ENCODE measurements at regions not wholly inside any gene's neighbourhood (a gene's known extent, or its start where the extent isn't known, plus 50 kb on each side); places are given as distances from the start of the nearest gene placed in this dataset.

DNA sequence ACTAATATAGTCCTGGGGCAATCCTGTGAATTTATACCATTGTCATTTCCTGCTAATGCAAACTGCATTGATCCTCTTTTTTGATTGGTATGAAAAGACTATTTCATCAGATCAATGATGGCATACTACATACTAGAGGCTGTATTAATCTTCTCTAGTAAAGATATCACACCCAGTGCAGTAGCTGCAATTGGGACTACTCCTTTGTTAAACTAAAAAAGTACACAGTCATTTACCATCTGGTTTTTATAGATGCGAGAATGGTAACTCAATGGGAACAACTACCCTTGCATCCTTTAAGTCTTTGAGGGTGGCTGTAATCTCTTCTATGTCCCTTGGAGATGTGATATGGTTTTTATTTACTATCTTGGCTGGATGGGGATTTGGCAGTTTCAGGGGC lies 80.2 kb upstream of the STK38L start:
- Histone ChIP-seq H2BK12ac (ENCODE audit: insufficient read length, low read depth, low read length) (no peak overlapping the region), H4K91ac (ENCODE audit: insufficient read length, low read depth, low read length) (no peak overlapping the region), H3K23me2 (ENCODE audit: insufficient read length, low read depth, low read length, poor library complexity, severe bottlenecking) (no peaks in the 10 kb centered on the region), H3K9me3 (ENCODE audit: control insufficient read depth, low read depth, low read length) (no peaks in the 10 kb centered on the region), H3K27ac (ENCODE audit: insufficient read length, low read depth, low read length) (no peak overlapping the region), H3K79me2 (ENCODE audit: insufficient read depth, low read length) (no peaks in the 10 kb centered on the region), H3T11ph (ENCODE audit: low read length) (no peak overlapping the region), H3K79me1 (ENCODE audit: insufficient read depth, low read depth, low read length, poor library complexity, severe bottlenecking) (no peaks in the 10 kb centered on the region), H4K8ac (replicated peaks; ENCODE audit: insufficient read length, low read depth, low read length) (no peak overlapping the region), H3K14ac (ENCODE audit: insufficient read depth, low read length) (no peak overlapping the region), H2BK20ac (ENCODE audit: low read depth, low read length, poor library complexity, severe bottlenecking) (no peak overlapping the region), H3K4ac (ENCODE audit: low read depth, low read length) (no peak overlapping the region), H3K23ac (ENCODE audit: insufficient read length, low read depth, low read length) (no peak overlapping the region), H2AK5ac (ENCODE audit: insufficient read length, low read length) (no peak overlapping the region), H3K27me3 (ENCODE audit: insufficient read depth, low read length) (no peaks in the 10 kb centered on the region), H4K20me1 (ENCODE audit: control insufficient read depth, insufficient read depth, insufficient read length) (no peaks in the 10 kb centered on the region), H4K5ac (ENCODE audit: insufficient read length, low read depth, low read length) (no peak overlapping the region), H3K9ac (ENCODE audit: extremely low read depth, insufficient read length, low read length) (no peak overlapping the region), H3K18ac (ENCODE audit: insufficient read length, low read depth, low read length) (no peak overlapping the region), H2BK120ac (ENCODE audit: low read depth, low read length, poor library complexity, severe bottlenecking) (no peak overlapping the region), H3K4me1 (ENCODE audit: insufficient read depth, low read length) (no peaks in the 10 kb centered on the region), H3K56ac (ENCODE audit: insufficient read length, low read depth, low read length) (no peak overlapping the region), H3K4me2 (ENCODE audit: insufficient read depth, insufficient read length, low read length) (no peak overlapping the region), H2AFZ (ENCODE audit: low read length) (no peak overlapping the region), H2BK15ac (ENCODE audit: low read depth, low read length) (no peak overlapping the region), H2BK5ac (ENCODE audit: insufficient read length, low read length) (no peak overlapping the region)
- peaks cover 2% of the 10 kb centered on the region; the same call in 1 of the 2 replicates for H3K27me3 Mint-ChIP-seq (ENCODE audit: low read depth)
- peaks cover 0 to 11% (median 0%) of the 10 kb centered on the region in 3 experiments; a peak in 2 of 7 replicates for H3K36me3 Mint-ChIP-seq (ENCODE audit: insufficient read depth in 1 of 3, low read depth in 3 of 3)
- no peak overlapping the region for H3K4me3 Mint-ChIP-seq
- peaks cover 2 to 9% of the 10 kb centered on the region in 2 experiments; a peak in 4 of 5 replicates for H3K9me3 Mint-ChIP-seq
- no peak for DNase-seq
- H3K4me1 Mint-ChIP-seq = peaks cover 9% of the 10 kb centered on the region in 2 experiments
- no peak overlapping the region for H3K27ac Mint-ChIP-seq
- WGBS (ENCODE audit: extremely low coverage, insufficient read length, low lambda C conversion rate) = no CpG with 5 or more reads among the region's 1 CpG
- TF ChIP-seq, protein P1, sequence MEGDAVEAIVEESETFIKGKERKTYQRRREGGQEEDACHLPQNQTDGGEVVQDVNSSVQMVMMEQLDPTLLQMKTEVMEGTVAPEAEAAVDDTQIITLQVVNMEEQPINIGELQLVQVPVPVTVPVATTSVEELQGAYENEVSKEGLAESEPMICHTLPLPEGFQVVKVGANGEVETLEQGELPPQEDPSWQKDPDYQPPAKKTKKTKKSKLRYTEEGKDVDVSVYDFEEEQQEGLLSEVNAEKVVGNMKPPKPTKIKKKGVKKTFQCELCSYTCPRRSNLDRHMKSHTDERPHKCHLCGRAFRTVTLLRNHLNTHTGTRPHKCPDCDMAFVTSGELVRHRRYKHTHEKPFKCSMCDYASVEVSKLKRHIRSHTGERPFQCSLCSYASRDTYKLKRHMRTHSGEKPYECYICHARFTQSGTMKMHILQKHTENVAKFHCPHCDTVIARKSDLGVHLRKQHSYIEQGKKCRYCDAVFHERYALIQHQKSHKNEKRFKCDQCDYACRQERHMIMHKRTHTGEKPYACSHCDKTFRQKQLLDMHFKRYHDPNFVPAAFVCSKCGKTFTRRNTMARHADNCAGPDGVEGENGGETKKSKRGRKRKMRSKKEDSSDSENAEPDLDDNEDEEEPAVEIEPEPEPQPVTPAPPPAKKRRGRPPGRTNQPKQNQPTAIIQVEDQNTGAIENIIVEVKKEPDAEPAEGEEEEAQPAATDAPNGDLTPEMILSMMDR (conservative IDR thresholded peaks at IDR 0.05) = no peak
